Hematopoietic multipotent progenitor cell treated with erythropoietin and hydrocortisone succinate and interleukin-3 and kit ligand, for 15 days (in vitro differentiated cells): ENCODE measurements at regions not wholly inside any gene's neighbourhood (a gene's known extent, or its start where the extent isn't known, plus 50 kb on each side); places are given as distances from the start of the nearest gene placed in this dataset.
"Not testable (repeated sequence)": the region's sequence is repeated elsewhere in the genome, so short reads cannot be mapped to it uniquely, and the experiment has no call there.

Experiments
- DNase-seq: peaks from one replicate; pipeline ENCODE4 v3.0.0-alpha.2; 2015; ENCODE audit warnings: low spot score

DNA sequence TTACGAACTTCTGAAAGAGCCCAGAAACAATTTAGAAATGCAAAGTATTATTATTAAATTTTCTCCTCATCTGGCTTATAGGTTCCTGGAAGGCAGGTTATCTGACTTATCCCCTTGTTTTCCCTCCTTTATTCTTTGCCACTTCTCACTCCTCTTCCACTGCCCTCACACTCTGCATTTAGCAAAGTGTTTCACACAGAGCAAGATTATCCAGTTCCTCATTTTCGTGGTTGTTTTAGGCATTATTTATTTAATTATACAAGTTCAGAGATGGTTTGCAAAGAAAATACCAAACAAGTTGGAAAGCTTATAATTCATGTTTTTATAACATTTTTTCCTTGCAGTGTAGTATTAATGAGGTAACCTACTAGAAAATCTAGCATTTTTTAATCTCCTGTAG is 544.9 kb downstream of the NSUN3 start:
- no peak for DNase-seq

DNA sequence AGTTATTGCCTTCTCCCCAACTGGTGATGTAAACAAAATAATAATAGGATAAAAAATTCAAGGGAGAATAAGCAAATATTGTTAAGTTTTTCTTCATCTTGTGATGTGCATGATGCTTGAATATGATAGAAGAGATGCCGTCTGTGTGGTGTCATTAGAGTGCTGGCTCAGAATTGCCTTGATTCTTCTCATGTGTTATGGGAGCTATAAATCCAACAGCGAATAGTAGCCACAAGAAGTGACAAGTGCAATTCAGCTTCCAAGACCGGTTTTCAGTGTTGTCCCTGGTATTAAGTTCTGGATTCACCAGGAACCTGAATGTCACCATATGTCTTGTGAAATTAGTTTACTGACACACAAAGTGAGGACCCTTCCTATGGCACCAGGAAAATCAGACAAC is 547.0 kb downstream of the NSUN3 start:
- DNase-seq, result no peak

- DNase-seq, result no peak
Observed at GRCh38 chr3:94611596-94611995, 548.7 kb downstream of the NSUN3 start.

DNA sequence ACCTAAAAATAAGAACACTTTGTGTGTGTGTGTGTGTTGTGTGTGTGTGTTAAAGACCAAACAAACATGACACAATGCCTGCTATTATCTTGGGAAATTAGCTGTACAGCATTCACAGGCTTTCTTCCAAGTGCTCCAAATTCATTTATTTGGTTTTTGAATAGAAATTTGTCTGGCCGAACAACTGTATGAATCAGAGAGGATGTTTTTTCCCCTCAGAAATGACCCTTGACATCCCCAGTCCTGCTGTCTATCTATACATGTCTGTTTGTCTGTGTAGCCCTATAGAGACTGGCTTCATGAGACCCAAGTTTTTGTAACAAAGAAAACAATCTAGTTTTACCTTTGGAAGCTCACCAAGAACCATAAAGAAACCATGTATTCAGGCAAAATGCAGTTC is 549.8 kb downstream of the NSUN3 start:
- no peak for DNase-seq

- no peak for DNase-seq
Observed at GRCh38 chr3:94614192-94614591, 551.3 kb downstream of the NSUN3 start.

DNA sequence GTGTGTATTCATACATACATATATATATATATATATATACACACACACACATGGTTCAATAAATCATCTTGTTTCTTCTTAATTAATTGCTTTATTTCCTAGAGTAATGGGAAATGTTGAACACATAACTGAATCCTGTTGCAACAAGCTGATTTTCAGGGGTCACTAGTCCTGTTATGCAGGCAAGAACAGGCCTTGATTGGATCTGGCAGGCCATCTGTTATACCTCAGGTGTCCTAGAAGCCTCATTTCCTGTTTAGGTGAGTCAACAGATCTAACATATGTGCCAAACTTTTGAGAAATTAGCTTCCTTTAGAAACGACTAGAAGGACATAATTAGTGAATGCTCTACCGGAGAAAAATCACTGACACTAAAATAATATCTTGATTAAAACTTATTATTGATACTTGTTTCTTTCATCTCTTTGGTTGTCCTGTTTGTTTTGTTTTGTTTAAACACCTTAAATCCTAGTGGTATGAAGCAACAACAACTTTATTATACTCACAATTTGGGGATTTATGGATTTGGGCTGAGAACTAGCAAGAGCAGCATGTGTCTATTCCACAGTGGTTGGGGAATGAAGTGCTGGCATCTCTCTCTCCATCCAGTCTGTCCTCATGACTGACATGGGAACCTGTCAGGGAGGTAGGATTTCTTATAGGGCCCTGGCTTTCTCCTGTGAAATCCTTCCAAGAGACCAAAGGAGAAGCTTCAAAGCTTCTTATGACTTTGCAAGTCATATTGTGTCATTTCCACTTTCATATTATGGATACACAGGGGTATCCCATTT is 552.6 kb downstream of the NSUN3 start:
- no peak for DNase-seq

DNA sequence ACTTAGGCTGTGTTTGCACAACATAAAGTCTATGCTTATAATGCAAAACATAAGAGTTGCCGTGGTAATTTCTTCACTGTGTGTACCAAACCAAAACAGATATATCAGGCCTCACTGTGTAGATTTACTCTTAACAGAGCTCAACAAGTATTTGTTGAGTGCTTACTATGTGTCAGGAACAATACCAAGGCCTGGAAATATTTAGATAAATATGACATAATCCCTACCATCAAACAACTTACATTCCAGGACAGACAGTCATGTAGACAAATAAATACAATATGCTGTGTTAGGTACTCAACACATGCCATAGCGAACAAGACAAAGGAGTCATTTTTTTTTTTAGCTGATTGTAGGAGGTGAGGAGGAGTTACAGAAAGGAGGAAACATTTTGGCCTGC is 554.0 kb downstream of the NSUN3 start:
- no peak for DNase-seq

DNA sequence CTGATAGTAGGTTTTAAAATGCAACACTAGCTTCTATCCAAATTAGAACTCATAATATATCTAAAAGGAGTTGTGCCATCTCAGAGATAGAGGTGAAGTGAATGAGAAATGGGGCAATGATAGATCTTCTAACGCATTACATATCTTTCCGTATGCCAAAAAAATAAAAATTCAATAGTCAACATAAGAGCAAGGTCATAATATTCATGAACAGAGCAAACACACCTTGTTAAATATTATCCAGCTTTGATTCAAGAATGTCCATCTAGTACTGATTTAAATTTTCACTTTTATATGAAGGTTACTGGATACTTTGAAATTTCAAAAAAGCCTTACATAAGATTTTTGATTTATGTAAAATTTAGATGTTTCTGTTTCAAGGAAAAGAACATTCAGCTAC is 554.5 kb downstream of the NSUN3 start:
- no peak for DNase-seq

- no peak for DNase-seq
Observed at GRCh38 chr3:94619643-94620042, 556.8 kb downstream of the NSUN3 start.

DNA sequence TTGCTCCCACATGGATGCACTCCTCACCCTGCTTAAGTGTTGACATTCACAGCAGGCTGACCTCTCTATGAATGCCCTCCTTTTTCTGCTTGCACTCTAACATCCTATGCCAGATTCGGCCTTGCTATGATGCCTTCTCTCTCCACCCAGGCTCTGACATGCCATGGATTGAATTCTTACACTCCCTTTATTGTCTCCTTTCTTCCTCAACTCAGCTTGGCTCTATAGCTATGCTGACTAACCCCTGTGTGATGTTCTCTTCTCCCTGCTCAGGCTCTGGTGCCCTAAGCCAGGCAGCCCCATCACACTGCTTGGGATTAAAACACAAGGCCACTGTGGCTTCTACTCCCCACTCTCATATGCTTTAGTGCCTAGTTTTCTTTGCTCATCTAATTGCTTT is 563.7 kb downstream of the NSUN3 start:
- DNase-seq, result no peak

GRCh38 chr3:94627689-94628088 is 564.8 kb downstream of the NSUN3 start:
- no peak for DNase-seq

DNA sequence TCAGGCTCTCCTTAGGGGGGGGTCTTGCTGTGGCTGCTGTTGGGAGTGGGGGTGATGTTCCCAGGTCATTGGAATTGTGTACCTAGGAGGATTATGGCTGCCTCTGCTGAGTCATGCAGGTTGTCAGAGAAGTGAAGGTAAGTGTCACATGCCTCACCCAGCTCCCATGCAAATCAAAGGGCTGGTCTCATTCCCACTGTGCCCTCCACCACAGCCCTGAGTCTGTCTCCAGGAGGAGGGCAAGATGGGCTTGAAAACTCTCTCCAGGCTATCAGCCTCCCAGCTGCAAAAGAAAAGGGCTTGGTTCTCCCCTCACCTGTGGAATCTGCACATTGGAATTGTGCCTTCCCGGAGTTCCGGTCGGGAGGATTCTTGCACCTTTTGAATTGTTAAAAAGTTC is 580.5 kb downstream of the NSUN3 start:
- DNase-seq, result no peak

GRCh38 chr3:94645790-94646189 is 582.9 kb downstream of the NSUN3 start:
- DNase-seq, result no peak

DNA sequence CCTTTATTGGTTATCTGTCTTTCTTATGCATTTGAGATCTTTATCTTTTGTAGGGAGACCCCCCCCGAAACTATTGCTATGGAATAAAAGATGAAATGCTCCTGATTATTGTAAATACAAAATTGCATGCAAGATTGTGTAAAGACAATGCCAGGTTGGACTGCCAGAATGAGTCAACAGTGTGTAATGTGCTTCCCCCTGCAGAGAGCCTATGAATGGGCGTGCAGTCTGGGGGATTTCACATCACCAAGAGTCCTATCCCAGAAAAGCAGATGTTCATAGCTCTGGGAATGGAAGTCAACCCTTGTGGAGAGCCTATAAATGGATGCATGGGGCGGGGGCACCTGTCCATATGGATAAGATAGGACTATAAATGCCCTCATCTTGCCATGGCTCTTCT is 584.3 kb downstream of the NSUN3 start:
- no peak for DNase-seq

DNA sequence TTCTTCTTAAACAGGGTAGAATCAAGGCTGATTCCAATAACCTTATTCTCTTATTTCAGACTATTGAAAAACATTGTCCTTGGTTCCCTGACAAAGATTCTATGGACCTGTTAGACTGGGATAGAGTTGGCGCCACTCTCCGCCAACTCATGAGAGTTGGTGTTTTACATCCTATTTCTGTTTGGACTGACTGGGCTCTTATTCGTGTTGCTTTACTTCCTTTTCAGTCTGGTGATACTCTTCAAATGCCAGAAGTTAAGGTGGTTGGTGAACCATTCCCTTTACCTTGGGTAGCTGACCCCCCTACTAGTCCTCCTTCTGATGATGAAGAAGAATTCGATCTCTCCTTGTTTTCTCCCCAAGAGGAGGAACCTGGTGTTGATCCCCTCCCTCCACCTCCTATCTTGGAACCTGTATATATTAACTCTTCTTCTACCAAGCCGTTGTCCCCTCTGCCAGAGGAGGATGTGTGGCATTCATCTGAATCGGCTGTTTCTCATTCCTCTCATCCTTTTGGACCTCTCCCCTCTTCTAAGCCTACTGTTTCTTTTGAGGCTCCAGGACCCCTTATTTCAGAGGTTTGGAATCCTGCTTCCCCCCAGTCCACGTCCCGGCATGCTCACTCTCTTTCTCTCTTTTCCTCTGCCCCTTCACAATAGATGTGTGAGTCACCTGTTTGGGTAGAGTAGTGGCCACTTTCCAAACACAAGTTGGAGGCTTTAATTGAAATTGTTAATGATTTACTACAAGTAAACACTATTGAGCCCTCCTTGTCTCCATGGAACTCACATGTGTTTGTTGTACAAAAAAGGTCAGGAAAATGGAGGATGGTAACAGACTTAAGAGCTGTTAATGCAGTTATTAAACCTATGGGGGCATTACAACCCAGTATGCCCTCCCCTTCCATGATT is 585.7 kb downstream of the NSUN3 start:
- not testable (repeated sequence) for DNase-seq

DNA sequence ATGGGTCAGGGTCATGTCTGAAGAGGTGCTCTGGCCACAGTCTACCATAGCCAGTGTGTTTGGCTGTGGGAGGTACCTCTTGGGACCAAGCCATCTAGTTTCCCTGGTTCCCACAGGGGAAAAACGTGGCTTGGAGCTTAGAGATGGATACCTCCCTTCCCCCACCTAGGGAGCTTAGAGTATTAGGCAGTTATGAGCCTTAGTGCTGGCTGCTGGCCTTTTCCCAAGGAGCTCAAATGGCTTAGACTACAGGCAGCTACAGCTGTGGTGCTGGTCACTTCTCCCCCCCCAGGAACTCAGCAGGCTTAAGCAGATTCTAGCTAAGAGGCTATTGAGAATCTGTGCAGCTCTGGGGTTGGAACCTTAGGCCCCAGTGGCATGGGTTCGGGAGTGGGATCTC is 591.2 kb downstream of the NSUN3 start:
- no peak for DNase-seq

- no peak for DNase-seq
Observed at GRCh38 chr3:94665922-94666321, 603.1 kb downstream of the NSUN3 start.

DNA sequence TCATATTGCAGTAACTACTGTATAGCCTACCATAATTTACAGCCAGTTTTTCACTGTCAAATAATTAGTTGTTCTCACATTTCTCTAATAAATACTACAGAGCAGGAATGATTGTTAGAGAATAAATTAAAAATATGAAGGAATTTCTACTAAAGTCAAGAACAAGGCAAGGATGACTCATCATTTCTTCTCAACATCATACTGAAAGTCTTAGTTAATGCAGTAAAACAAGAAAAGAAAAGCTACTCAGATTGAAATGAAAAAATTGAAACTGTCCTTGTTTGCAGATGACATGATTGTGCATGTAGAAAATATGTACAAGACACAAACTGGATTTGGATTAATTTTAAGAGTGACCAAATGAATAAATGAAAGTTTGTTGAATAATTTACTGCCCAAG is 608.2 kb downstream of the NSUN3 start:
- DNase-seq, result no peak

DNA sequence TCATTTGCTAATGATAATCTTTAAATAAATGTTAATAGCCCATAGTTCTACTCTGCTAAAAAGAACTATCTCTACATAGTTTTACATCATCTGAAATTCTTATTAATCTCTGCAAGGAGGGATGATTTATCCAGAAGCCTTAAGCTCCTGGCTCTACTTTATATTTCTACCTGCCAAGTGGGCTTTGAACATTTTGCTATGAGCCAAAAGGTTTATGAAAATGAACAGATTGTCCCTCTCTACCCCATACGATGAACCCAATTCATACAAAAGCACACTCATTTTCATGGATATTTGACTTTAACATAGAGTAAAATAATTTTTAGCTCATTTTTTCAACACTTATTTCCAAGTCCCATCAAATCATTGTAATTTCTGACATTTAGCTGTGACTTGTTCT is 611.0 kb downstream of the NSUN3 start:
- DNase-seq, result no peak

DNA sequence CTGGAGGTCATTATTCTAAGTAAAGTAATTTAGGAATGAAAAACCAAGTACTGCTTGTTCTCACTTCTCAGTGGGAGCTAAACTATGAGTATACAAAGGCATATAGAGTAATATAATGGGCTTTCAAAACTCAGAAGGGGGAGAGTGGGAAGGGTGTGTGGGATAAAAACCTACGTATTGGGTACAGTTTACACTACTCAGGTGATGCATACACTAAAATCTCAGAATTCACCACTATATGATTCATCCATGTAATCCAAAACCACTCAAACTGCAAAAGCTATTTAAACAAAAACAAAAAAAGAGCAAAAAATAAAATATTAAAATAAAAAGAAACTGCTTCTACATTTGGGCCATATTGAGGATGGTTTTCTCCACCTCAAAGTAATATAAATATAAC is 623.3 kb downstream of the NSUN3 start:
- no peak for DNase-seq

- DNase-seq, result no peak
Observed at GRCh38 chr3:94693997-94694640, 631.3 kb downstream of the NSUN3 start.

DNA sequence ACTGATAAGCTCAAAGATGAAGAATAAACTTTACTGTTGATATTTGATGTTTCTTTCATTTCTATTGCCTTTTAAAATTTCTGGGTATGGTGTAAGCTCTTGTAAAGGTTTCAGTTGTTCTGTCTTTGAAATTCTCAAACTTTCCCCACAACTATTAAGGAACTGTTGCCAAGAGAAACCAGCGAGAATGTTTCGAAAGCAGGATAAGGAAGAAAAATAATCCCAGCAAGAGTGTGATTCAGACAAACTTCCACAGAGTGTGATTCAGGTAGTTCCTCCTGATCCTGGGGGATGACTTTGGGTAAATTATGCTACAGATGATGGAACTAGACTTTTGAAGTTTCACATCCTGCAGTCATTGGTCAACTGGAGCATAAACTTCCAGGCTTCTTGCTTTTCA is 632.0 kb downstream of the NSUN3 start:
- no peak for DNase-seq

DNA sequence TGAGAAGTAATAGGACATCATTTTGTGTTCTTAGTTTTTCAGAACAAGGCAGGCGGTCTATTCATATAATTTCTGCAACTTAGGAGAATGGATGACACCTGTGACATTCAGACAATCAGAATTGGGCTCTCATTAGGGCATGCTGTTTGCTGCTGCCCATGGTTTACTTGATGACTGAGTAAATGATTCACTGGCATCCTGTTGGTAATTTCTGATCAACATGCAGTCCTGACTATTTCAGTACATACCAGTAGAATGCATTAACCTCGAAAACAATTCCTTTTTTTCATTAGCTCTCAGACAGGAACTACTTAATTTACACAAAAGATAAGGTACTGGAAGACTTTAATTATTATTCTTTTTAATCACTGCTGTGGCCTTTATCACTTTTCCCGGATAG is 641.6 kb downstream of the NSUN3 start:
- no peak for DNase-seq
